Right atrium auricular region (tissue), 2 donors: ENCODE measurements at regions not wholly inside any gene's neighbourhood (a gene's known extent, or its start where the extent isn't known, plus 50 kb on each side); places are given as distances from the start of the nearest gene placed in this dataset.
A peak's percentile ranks its signal among the peaks of the same experiment; 100 is the strongest.

Experiments used
- DNase-seq: peaks from one replicate; pipeline ENCODE4 v3.0.0-alpha.2; 2019; ENCODE audit warnings: low spot score
- H3K27ac ChIP-seq, 2 donors: fragments of 200-600 bp; sonication (generic); 1 replicate in 1 of 2; 2 replicates in 1 of 2; pipeline ENCODE4 v1.5.1; 2016 to 2019
- H3K27me3 ChIP-seq, 2 donors: fragments of 200-600 bp; sonication (generic); one replicate each; pipeline versions ENCODE4 v1.5.1 to v1.6.0; 2017 to 2019
- H3K36me3 ChIP-seq: fragments of 200-600 bp; sonication (generic); one replicate; pipeline ENCODE4 v1.5.1; 2016
- H3K4me1 ChIP-seq, 2 donors: fragments of 200-600 bp; sonication (generic); one replicate each; pipeline versions ENCODE4 v1.5.1 to v1.6.0; 2017 to 2019
- H3K4me3 ChIP-seq, 2 donors: fragments of 200-600 bp; sonication (generic); 1 replicate in 1 of 2; 2 replicates in 1 of 2; pipeline ENCODE4 v1.5.1; 2017 to 2019; ENCODE audit warnings: mild to moderate bottlenecking in 1 of 2, moderate library complexity in 1 of 2
- H3K9me3 ChIP-seq, 2 donors: fragments of 200-600 bp; sonication (generic); one replicate each; pipeline ENCODE4 v1.5.1; 2019
- TF ChIP-seq, protein P1 (sequence below), 2 donors: fragments of 200-600 bp; sonication (generic); IDR thresholded peaks; one replicate each; pipeline ENCODE4 v1.5.1; 2019; ENCODE audit warnings: antibody characterized with exemption in 2 of 2

DNA sequence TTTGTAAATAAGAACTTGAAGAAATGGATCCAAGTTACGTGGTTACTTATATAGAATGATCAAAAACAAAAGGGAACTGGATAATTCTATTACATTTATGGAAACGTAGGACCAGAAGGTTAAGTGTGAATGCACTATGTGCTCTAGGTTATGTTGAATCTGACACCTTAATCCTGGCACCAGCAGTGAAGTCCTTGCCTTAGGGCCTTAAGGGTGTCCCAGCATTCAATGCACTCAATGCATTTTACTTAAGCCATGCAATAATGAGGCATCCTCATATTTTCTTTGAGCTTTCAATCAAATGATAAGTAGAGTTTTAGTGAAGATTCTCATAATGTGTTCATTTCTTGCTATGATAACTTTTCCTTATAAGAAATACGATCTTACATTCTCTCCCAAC, 178.3 kb upstream of the AGR3 start:
- Histone ChIP-seq H3K9me3 (no peaks in the 10 kb centered on the region), H3K27ac (no peak overlapping the region), H3K27me3 (no peaks in the 10 kb centered on the region), H3K4me1 (no peaks in the 10 kb centered on the region), H3K36me3 (no peaks in the 10 kb centered on the region), H3K4me3 (no peak overlapping the region)
- TF ChIP-seq, protein P1, sequence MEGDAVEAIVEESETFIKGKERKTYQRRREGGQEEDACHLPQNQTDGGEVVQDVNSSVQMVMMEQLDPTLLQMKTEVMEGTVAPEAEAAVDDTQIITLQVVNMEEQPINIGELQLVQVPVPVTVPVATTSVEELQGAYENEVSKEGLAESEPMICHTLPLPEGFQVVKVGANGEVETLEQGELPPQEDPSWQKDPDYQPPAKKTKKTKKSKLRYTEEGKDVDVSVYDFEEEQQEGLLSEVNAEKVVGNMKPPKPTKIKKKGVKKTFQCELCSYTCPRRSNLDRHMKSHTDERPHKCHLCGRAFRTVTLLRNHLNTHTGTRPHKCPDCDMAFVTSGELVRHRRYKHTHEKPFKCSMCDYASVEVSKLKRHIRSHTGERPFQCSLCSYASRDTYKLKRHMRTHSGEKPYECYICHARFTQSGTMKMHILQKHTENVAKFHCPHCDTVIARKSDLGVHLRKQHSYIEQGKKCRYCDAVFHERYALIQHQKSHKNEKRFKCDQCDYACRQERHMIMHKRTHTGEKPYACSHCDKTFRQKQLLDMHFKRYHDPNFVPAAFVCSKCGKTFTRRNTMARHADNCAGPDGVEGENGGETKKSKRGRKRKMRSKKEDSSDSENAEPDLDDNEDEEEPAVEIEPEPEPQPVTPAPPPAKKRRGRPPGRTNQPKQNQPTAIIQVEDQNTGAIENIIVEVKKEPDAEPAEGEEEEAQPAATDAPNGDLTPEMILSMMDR (IDR thresholded peaks at IDR 0.05), result no peak
- DNase-seq, result no peak

DNA sequence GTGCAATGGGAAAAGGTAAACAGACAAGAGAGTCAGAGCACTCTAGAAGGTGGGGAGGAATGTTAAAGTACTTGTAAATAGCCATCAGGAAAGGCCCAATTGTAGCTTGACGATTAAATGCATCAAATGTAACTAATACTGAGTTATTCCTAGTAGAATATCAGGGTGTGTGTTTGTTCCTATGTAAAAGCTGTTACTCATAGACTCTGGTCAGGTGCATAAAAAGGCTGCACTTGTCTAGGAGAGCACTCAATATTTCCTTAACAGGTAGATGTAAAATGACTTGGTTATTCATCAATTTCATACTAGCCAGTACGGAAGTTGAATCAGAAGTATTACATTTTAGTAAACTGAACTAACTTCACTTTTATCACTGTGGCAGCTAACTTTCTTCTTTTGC, 179.7 kb upstream of the AGR3 start:
- H3K4me3 ChIP-seq, result no peak overlapping the region
- H3K27ac ChIP-seq, result no peak overlapping the region
- no peaks in the 10 kb centered on the region for H3K27me3 ChIP-seq
- TF ChIP-seq, protein P1 (IDR thresholded peaks at IDR 0.05), result no peak
- no peaks in the 10 kb centered on the region for H3K36me3 ChIP-seq
- no peaks in the 10 kb centered on the region for H3K9me3 ChIP-seq
- no peaks in the 10 kb centered on the region for H3K4me1 ChIP-seq
- DNase-seq, result no peak

DNA sequence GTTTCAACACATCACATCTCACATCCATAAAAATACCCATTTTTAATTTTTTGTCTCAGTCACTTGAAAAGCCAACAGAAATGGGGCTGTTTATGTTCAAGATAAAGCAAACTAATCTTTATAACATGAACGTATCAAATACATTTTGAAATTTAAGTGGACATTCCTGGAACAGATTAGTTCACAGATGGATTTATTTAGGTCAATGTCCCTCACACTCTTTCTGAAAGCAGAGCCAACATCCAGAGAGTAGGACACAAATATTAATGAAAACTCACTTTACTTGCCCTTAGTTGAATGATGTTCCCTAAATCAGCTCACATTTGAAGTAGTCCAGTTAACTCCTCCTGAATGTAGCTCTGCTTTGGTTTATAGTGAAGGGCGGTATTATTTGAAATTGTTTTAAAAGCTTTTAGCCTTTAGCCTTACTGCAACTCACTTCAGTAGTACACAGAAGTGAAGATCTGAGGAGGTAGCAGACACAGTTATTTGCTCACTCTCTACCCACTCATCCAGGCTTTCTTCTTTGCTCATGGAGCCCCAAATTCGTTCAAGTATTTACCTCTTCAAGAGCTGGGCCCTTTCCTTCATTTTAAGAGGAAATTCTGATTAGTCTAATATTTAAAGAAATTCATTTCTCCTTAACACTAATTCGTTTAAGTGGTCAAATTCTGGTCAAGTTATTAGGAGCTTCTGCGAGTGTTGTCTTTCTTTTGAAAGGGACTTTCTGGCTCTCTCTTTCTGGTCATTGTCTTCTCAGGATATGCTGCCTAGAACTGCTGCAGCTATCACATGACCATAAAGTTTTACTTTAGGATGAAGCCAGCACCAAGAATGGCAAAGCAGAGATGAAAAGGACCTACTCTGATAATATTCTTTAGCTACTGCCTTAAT, 180.6 kb upstream of the AGR3 start:
- DNase-seq, result no peak
- Histone ChIP-seq H3K4me1 (no peaks in the 10 kb centered on the region), H3K9me3 (no peaks in the 10 kb centered on the region), H3K27ac (no peak overlapping the region), H3K27me3 (no peaks in the 10 kb centered on the region), H3K4me3 (no peak overlapping the region), H3K36me3 (no peaks in the 10 kb centered on the region)
- TF ChIP-seq, protein P1 (IDR thresholded peaks at IDR 0.05), result no peak

DNA sequence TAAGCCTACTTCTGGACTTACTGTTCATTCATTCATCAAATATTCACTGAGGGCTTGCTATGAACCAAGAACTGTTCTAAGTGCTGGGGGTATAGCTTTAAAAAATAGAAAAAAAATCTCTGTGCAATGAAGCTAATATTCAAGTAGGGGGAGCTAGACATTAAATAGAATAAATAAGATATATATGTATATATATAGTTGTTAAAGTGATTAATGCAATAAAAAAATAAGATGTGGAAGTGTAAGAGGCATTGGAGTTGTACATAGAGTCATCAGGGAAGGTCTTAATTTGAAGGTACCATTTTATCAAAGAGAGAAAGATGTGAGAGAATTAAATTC, 181.2 kb upstream of the AGR3 start:
- no peaks in the 10 kb centered on the region for H3K27me3 ChIP-seq
- H3K9me3 ChIP-seq, result no peaks in the 10 kb centered on the region
- TF ChIP-seq, protein P1 (IDR thresholded peaks at IDR 0.05), result peak; percentile 22 to 49
- no peaks in the 10 kb centered on the region for H3K4me1 ChIP-seq
- H3K36me3 ChIP-seq, result no peaks in the 10 kb centered on the region
- no peak overlapping the region for H3K27ac ChIP-seq
- DNase-seq, result no peak
- no peak overlapping the region for H3K4me3 ChIP-seq

DNA sequence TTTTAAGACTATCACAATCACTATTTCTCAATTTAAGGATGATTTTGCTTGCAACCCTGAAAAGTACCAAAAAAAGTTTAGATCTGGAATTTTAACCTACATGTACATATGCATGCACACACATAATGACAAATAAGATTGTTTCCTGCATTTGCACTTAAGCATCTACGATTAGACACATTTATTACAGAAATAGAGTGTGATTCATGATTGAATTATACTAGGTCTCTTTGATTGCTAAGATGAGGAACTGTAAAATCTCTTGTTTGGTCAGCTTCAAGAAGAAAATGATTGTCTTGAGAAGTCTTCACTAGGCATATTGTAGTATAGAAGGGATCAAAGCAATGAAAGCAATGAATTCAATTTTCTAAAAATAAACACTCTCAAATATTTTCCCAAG, 185.9 kb upstream of the AGR3 start:
- Histone ChIP-seq H3K27me3 (no peaks in the 10 kb centered on the region), H3K4me1 (no peaks in the 10 kb centered on the region), H3K9me3 (no peaks in the 10 kb centered on the region), H3K27ac (no peak overlapping the region), H3K4me3 (no peak overlapping the region), H3K36me3 (no peaks in the 10 kb centered on the region)
- TF ChIP-seq, protein P1 (IDR thresholded peaks at IDR 0.05), result no peak
- no peak for DNase-seq

DNA sequence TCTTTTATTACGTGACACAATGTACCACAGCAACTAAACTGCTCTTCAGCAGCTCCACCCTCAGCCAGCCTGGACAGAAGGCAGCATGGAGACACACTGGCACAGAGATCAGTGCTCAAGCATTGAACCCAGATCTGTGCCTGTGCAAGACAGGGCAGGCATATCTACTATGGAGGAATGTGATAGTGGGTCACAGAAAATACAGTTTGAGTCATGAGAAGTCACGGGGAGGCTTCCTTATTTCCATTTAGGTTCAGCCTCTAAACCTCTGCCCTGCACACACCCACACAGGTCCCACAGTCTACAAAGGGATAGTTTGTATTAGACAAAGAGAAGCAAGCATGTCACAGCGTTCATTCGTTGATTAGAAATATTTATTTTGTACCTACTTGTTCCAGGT, 187.4 kb upstream of the AGR3 start:
- Histone ChIP-seq H3K9me3 (no peaks in the 10 kb centered on the region), H3K27me3 (no peaks in the 10 kb centered on the region), H3K27ac (no peak overlapping the region), H3K36me3 (no peaks in the 10 kb centered on the region), H3K4me1 (no peaks in the 10 kb centered on the region), H3K4me3 (no peak overlapping the region)
- TF ChIP-seq, protein P1 (IDR thresholded peaks at IDR 0.05), result no peak
- DNase-seq, result no peak
